SHP77 (cell line): ENCODE measurements at regions not wholly inside any gene's neighbourhood (a gene's known extent, or its start where the extent isn't known, plus 50 kb on each side); places are given as distances from the start of the nearest gene placed in this dataset.
"Not testable (repeated sequence)": the region's sequence is repeated elsewhere in the genome, so short reads cannot be mapped to it uniquely, and the experiment has no call there.

Source experiments
- DNase-seq, 2 experiments: peaks; one replicate each; lab custom pipeline; 2025; lab: John Stamatoyannopoulos, UW

DNA sequence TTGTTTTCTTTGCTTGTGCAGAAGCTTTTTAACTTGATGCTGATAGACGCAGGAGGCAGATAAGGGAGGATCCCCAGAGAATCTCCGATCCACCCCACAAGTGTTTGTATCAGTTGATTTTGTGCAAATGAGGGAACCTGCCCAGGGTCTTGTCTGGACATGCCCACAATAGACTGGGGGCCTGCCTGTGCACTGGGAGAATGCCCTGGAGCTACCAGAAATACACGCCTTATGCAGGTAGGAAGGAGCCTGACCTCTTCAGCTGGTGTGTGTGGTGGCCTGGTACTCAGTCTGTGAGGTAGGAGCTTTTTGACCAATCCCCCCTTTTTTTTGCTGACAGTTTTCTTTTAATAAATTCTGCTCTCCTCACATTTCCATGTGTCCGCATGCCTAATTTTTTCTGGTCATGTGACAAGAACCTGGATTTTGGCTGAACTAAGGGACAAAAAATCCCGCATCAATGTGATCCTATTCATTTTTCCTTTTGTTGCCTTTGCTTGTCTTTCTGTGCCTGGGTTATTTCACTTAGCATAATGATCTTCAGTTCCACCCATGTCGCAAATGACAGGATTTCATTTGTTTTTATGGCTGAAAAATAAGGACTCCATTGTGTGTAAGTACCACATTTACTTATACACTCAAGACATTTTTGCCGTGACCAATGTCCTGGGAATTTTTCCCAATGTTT, 430.6 kb upstream of the NRG3 start:
- DNase-seq: no peak

DNA sequence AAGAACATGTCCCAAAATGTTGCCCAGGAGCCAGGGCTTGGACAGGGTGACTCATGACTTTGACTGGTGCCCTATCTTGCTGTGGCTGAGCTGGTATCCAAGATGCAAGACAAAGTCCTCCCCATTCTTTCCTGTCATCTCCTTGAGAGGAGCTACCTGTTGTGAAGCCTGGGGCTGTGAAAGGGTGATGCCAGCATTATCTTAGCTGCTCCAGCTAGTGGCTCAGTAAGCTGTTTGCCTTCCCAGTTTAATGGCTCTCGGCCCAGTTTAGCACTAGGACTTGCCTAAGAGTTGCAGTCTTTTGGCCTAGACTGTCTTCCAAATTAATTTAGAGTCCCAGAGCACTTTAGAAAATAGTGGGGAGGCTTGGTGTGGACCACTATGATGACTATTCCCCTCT, 424.3 kb upstream of the NRG3 start:
- no peak for DNase-seq

DNA sequence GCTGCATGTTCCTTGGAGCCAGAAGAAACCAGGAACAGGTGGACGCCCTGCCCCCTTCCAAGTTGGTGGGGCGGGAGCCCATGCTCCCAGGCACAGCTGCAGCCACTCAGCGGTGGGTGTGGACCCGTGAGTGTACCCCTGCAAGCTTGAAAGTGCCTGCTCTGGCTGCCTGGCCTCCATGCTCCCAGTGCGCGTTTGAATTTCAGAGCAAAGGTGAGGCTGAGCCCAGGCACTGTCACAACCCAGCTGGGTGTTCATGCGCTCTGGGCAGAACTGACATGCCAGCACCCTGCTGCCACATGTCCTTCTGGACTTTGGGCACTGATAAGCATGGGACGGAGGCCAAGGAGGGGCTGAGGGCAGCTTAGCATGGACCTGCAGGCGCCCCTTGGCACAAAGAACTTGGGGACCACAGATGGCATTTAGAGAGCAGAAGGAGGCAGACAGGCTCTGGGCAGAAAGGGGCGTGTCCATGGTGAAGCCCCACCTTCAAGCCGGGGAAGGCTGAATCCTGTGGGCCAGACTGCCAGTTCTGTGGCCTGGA, 402.0 kb upstream of the NRG3 start:
- no peak for DNase-seq

DNA sequence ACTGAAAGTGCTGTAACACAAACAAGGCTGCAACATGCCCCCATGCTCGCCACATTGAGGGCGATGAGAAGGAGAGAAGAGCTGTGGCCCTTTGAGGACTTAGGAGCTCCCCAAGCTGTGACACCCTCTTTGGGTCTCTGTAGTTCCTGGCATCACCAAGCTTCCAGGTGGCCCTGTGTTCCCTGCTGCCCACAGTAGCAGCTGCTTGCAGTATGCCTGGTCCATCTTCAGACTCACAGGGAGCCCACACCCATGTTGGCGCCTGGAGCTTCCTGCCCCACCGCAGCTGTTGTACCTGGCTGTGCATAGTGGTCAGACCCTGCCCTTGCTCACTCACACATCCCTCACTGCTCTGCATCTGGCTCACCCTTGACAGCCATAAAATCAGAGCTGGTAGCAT, 401.2 kb upstream of the NRG3 start:
- no peak for DNase-seq

DNA sequence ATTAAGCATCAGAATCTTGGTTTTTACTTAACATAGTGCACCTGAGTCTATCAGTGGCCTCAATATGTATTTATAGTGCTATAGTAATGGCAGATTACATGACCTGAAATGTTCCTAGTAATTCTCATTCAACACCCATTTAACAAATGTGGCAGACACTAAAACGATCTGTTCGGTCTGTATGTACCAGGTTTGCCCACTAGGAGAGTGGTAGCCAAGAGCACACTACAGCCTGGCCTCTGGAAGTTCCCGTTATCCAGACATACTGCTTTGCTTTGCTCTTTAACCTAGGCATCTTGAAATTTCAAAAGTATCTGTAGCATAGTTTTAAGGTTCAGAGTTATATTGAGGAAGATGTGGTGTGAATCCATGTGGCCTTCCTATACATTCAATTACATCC, 395.7 kb upstream of the NRG3 start:
- no peak for DNase-seq

DNA sequence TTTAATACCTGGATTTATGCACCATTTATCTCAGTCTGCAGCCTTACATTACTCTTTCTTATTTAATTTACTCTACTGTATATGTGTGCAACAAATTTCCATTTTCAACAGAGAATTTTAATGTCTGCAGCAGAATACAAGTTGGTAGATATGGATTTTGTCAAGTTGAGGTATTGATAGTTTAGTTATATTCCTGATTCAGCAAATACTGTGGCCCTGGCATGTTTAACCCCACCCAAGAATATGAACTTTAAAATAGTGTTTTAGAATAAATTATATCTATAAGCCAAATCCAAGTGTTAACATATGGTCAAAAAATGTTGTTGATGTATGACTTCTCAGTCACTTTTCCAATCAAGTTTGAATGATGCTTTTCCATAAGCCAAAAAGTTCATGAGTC, 378.4 kb upstream of the NRG3 start:
- DNase-seq: no peak

DNA sequence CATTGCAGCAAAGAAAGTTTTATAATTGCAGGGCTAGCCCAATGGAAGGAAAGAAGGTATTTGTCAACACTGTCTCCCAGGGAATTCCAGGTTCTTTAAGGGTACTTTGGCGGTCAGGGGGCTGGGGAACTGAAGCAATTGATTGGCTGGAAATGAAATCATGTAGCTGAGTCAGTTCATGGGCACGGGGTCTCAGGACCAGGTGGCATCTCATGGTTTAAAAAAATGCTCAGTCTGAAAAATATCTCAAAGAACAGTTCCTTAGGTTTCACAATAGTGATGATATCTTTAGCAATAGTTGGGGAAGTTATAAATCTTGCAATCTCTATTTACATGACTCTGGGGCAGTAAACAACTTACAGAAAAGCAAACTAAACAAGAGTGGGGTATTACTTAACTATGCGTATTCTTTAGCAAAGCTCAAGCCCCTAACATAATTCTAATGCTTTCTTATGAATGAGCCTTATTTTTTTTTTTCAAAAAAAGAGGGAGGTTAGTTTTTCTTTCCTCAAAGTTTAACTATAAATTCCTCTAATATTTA, 376.9 kb upstream of the NRG3 start:
- no peak for DNase-seq

DNA sequence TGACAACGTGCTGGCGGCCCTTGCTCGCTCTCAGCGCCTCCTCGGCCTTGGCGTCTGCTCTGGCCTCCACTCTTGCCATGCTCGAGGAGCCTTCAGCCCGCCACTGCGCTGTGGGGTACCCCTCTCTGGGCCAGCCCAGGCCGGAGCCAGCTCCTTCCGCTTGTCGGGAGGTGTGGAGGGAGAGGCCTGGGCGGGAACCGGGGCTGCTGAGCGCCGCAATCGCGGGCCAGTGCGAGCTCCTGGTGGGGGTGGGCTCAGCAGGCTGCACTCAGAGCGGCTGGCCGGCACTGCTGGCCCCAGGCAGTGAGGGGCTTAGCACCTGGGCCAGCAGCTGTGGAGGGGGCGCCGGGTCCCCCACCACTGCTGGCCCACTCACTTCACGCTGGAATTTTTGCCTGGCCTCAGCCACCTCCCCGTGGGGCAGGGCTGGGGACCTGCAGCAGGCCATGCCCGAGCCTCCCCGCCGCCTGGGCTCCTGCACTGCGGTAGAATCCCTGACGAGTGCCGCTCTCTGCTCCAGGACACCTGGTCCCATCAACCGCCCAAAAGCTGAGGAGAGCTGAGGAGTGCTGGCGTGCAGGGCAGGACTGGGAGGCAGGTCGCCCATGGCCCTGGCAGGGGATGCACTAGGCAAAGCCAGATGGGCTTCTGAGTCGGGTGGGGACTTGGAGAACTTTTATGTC, 372.2 kb upstream of the NRG3 start:
- no peak for DNase-seq

DNA sequence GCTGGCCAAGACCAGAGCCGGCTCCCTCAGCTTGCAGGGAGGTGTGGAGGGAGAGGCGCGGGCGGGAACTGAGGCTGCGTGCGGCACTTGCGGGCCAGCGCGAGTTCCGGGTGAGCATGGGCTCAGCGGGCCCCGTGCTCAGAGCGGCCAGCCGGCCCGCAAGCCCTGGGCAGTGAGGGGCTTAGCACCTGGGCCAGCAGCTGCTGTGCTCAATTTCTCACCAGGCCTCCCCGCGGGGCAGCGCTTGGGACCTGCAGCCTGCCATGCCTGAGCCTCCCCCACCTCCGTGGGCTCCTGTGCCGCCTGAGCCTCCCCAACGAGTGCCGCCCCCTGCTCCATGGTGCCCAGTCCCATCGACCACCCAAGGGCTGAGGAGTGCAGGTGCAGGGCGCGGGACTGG, 369.2 kb upstream of the NRG3 start:
- DNase-seq: not testable (repeated sequence)

DNA sequence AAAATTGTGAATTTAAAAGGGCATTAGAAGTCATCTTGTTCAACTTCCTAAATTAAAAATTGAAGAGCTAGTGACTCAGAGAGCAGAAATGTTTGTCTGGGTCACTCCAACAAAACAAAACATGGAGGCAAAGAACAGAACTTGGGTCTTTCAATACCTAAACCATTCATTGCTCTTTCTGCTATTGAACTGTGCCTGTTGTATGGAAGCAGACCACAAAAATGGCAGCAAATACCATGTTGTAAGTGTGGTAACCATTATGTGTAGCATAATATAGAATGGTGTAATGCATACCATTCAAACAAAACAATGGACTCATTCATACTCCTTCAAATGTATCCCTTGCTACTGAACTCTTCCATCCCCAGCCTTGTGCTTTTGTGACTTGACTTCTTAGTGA, 360.2 kb upstream of the NRG3 start:
- DNase-seq: no peak

DNA sequence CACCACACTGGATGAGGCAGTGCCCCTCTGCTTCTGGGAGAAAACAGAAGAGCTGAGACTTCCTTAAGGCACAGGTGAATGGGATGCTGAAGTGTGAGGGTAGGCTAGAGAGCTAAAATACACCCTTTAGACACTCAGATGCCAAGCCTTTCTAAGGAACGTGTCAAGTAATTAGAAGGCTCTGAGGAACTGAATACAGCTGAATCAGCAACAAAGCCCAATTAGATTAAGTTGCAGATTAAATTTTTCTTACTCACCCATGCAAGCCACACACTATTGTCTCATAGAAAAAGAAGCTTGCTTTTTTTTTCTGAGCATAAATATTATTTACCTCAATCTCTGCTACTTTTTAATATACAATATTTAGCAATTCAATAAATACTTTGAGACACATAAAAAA, 354.3 kb upstream of the NRG3 start:
- DNase-seq: no peak

DNA sequence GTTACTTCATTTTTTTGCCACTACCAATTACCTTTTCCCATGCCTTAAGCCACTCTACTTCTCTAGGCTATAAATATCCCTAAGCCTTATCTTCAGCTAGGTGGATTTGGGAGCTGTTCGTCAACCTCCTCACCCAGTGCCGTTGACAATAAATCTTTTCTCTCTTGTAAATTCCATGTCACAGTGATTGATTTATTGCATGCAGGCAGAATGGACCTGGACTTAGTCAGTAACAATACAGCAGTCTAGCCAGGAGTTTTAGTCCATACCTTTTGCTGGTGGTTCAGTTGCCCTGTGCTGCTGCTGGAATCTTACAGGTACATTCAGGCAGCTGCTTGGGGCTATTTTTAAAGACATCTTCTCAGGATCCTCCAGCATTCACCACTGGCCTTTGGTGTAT, 350.5 kb upstream of the NRG3 start:
- no peak for DNase-seq

DNA sequence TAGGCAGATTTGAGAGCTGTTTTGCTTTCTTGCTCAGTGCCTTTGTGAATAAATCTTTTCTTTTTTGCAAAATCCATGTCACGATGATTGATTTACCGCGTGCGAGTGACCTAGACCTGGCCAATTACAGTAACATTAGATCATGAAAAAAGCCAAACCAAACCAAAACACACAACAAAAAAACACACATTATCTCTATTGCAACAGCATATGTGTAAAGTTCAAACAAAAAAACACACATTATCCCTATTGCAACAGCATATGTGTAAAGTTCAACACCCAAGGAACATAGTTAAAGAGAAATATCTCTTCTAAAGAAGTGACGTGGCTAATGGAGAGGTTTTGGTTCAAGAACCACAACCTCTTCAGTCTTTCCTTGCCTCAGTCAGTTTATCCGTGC, 342.6 kb upstream of the NRG3 start:
- DNase-seq: no peak

DNA sequence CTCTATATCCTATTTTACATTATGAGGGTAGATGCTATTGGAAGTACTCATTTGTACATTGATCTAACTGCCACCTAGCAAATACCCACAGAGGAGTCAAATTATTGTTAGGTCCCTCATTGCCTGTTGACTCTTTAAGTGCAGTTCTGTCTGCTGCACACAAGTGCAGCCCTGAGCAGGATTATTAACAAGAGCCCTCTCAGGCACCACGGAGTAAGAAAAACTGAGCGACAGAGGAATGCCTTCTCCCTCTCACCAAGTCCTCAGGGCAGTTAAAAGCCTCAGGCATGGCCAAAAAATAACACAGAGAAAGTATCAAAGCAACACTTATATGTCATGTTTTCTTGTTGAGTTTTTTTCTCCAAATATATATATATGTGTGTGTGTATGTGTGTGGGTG, 340.0 kb upstream of the NRG3 start:
- no peak for DNase-seq

DNA sequence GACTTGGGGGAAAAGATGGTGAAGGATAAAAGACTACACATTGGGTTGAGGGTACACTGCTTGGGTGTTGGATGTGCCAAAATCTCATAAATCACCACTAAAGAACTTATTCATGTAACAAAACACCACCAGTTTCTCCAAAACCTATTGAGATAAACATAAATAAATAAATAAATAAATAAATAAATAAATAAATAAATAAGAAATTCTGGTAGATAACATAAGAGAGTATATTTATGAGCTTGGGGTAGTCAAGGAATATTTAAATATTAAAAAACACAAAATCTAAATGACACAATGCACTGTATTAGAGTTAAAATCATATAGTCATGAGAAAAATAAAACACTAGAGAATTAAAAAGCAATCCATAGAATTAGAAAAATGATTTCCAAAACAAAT, 333.5 kb upstream of the NRG3 start:
- DNase-seq: no peak

DNA sequence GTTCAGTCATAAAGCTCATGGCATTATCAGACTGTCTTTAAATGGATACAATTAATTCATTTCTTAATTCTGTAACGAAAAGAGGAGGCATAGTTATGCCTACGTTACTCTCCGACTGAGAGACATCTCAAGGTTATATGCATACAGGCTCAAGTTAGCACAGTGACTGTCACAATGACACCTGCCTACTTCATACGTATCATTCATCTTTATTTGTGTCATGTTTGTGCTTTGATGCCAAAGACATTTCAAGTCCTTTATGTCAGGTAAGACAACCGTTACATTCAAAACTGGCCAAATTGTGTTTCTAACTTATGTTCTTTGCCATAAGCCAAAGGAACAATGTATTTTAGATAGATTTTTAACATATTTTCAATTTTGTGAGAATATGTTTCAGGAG, 328.8 kb upstream of the NRG3 start:
- no peak for DNase-seq

DNA sequence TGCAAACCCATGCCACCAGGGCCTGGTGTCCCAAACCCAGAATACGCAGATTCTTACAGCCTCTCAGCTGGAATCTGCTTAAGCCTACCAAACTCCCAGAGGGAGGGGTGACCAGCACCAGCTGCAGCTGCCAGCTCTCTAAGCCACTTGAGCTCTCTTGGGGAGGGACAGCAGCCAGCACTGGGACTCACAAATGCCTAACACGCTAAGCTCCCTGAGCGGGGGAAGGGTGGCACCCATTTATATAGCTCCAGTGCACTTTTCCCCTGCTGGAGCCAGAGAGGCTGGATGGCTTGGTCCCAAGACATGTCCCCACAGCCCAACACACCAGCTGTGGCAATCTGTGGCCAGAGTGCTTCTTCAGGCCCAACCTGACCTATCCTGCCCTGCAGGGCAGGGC, 326.8 kb upstream of the NRG3 start:
- DNase-seq: peak in 1 of 2 experiments; percentile 9

DNA sequence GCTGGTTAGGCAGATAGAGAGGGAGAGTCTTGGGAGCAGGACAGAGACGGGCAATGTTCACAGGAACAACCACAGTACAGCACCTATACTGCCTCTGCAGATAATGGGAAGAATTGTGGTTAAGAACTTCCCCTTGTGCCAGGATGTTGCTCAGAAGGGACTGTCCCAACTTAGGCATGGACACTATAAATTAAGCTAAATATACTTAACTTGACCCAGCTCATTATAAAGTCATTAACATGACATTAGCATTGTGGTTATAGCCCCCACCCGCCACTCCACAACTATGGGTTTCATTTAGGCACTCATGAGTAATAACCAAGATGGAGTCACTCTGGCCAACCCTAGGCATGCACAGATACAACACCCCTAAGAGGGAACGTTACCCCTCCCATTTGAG, 310.9 kb upstream of the NRG3 start:
- no peak for DNase-seq

DNA sequence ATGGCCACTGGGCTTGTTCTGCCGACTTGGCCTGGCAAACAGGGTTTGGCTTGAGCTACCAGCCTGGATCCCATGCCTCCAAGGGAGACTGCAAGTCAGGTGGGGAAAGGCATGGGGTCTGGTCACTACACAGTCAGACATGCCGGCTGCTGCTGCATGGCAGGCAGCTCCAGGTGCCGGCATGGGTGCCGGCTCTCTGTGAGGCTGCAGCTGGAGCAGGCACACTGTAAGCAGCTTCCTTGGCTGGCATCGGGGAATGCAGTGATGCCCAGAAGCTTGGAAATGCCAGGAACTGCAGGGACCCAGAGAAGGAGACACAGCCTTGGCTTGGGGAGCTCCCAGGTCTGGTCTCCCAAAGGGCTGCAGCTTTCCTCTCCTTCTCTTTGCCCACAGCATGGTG, 305.5 kb upstream of the NRG3 start:
- no peak for DNase-seq

DNA sequence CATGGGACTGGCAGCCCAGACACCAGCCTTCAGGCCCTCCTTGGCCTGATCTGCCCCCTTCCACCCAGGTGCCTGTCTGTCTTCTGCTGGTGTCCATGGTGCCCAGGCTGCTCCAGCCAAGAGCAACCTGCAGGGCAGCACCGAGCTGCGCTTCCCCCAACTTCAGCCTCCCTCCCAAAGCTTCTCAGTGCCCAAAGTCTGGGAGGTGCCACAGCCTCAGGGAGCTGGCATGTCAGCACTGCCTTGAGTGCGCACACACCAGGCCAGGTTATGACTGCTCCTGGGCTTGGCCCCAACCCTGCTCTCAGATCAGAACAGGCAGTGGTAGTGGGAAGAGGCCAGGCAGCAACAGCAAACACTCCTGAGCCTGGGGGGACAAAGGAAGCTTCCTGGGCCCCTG, 304.6 kb upstream of the NRG3 start:
- no peak for DNase-seq

DNA sequence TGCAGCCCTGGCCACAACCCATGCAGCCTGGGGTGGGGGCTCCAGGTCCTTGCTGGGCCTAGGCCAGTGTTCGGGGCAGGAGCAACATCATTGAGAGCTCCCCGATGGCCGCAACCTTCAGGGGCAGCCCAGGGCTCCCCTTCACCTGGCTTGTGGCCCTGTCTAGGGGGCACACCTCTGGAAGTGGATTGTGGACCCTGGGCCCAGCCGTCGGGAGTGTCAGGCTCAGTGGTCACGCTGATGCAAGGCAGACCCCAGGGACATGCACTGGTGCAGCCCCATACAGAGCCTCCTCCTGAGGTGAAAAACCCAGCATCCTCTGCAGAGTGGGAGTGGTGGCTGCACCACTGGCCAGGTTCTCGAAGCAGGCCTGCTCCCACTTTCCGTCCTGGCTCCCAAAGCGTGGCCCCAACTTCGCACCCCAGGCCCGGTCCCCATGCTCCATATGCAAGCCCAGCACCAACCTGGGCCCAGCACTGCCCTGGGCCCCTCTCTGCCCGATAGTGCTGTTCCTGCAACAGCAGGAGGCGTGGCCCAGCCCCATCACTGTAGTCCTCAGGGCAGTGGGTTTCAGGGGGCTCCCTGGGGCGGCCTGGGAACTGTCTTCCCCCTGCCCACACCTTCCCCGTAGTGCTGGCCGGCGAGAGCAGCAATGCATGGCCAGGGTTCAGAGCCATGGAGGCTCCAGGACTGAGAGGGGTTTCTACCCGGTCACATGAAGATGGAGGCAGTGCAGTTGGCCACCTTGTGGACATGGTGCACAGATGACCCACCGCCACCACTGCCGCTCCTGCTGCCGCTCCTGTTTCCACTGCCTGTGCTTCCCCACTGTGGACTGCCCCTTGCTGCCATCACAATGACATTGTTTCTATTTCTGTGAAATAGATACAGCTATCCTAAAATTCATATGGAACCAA, 303.9 kb upstream of the NRG3 start:
- no peak for DNase-seq

DNA sequence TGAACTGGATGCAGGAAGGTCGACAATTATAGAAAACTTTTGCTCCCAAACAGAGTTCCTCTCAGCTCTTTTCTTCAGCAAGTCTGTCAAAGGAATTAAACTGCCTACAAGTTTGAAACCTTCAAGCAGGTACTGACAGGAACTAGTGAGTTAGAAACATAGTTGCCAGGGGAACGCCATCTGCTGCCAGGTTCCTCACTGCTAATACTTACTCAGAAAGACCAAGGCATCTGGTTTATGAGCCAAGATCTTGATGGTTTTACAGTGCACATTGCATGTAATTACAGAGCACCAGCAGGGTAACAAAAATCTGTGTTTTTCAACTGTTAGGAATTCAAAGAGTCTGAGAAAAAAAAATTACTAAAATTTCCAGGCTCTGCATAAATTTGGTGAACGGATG, 300.0 kb upstream of the NRG3 start:
- no peak for DNase-seq

DNA sequence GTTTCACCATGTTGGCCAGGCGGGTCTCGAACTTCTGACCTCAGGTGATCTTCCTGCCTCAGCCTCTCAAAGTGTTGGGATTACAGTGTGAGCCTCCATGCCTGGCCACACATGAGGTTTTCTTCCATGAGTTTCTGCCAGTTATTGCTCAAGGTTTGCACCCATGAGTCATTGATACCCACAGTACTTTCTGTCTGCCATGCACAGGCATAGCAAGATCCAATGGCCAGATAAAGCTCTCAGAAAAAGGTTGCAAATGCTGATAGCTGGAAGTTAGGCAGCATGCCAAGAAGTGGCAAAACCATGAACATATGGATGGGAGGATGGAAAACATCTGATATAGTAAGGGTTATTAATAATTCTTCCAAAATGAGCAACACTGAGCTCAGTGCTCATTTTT, 298.7 kb upstream of the NRG3 start:
- no peak for DNase-seq
